GM19468 (cell line): ENCODE measurements at regions not wholly inside any gene's neighbourhood (a gene's known extent, or its start where the extent isn't known, plus 50 kb on each side); places are given as distances from the start of the nearest gene placed in this dataset.

ENCODE experiments used
- ATAC-seq: cut with Tn5 transposase; IDR thresholded peaks from one replicate; pipeline ENCODE4 v1.9.1; 2021; ENCODE audit warnings: mild to moderate bottlenecking, moderate library complexity, moderate number of reproducible peaks; ENCODE audit not compliant: unreplicated experiment; ENCODE audit errors: extremely low read depth

GRCh38 chr6:92752114-92752513 is 667.2 kb downstream of the EPHA7 start:
- ATAC-seq, result no peak

- no peak for ATAC-seq
Measured at GRCh38 chr6:92748131-92748530, 671.2 kb downstream of the EPHA7 start.

GRCh38 chr6:92737983-92738382 is 681.4 kb downstream of the EPHA7 start:
- ATAC-seq, result no peak

GRCh38 chr6:92723390-92723931 is 695.9 kb downstream of the EPHA7 start:
- ATAC-seq, result no peak

- ATAC-seq, result no peak
Measured at GRCh38 chr6:92719773-92720172, 699.6 kb downstream of the EPHA7 start.

GRCh38 chr6:92716638-92717037 is 702.7 kb downstream of the EPHA7 start:
- no peak for ATAC-seq

- ATAC-seq, result no peak
Measured at GRCh38 chr6:92715991-92716390, 703.4 kb downstream of the EPHA7 start.

- ATAC-seq, result no peak
Measured at GRCh38 chr6:92714346-92714745, 705.0 kb downstream of the EPHA7 start.

- no peak for ATAC-seq
Measured at GRCh38 chr6:92710048-92710447, 709.3 kb downstream of the EPHA7 start.

GRCh38 chr6:92708945-92709344 is 710.4 kb downstream of the EPHA7 start:
- no peak for ATAC-seq

GRCh38 chr6:92708270-92708669 is 711.1 kb downstream of the EPHA7 start:
- no peak for ATAC-seq

GRCh38 chr6:92706976-92707375 is 712.4 kb downstream of the EPHA7 start:
- ATAC-seq, result no peak

GRCh38 chr6:92701425-92702096 is 717.8 kb downstream of the EPHA7 start:
- ATAC-seq, result no peak

- no peak for ATAC-seq
Measured at GRCh38 chr6:92700411-92700810, 718.9 kb downstream of the EPHA7 start.

GRCh38 chr6:92690997-92691599 is 728.3 kb downstream of the EPHA7 start:
- ATAC-seq, result no peak

GRCh38 chr6:92688342-92688741 is 731.0 kb downstream of the EPHA7 start:
- ATAC-seq, result no peak

- ATAC-seq, result no peak
Measured at GRCh38 chr6:92687278-92687677, 732.1 kb downstream of the EPHA7 start.

- no peak for ATAC-seq
Measured at GRCh38 chr6:92684386-92684785, 735.0 kb downstream of the EPHA7 start.

- no peak for ATAC-seq
Measured at GRCh38 chr6:92683748-92684147, 735.6 kb downstream of the EPHA7 start.

GRCh38 chr6:92682516-92683398 is 736.6 kb downstream of the EPHA7 start:
- ATAC-seq, result no peak

GRCh38 chr6:92681401-92681800 is 738.0 kb downstream of the EPHA7 start:
- no peak for ATAC-seq
